GM19099 (cell line): ENCODE measurements at regions not wholly inside any gene's neighbourhood (a gene's known extent, or its start where the extent isn't known, plus 50 kb on each side); places are given as distances from the start of the nearest gene placed in this dataset.

Source experiments
- POLR2A ChIP-seq: IDR thresholded peaks from 3 replicates; pipeline ENCODE4 v1.6.1; 2011; ENCODE audit warnings: low read depth; ENCODE audit not compliant: insufficient read length; ENCODE audit errors: extremely low read depth

DNA sequence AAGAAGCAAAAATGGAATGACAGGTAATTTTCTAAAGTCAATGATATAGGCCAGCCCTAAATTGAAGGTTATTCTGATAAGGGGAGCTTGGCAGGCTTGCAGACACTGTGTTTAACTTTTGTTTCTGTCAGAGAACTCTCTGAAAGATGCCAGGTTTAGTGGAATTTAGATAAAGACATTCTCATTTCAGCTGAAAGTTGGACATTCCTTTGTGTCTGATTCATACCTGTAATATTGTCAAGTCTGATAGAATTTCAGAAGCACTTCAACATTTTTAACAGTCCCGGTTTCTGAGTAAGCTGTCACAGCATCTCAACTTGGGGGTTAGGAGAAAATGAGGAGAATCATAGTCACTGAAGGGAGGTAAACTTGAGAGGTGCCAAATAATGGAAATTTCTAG is 84.0 kb downstream of the DIPK2A start:
- TF ChIP-seq POLR2A = no peak

DNA sequence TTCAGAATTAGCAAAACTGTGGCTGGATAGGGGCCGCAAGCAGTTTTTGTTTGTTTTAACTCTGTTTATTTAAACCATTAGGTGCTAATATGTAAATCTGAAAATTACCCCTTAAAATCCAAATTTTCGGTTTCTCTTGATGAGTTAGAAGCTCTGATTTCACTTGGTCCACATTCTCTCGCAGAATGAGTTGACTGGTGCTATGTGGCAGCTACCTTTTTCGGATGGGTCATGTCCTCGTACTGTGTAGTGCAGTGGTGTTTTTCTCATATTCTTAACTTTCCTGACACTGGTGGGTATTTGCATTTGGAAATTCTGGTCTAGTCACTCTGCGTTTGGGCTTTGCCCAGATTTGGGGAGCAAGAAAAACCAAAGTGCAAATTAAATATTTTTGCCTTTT is 87.1 kb downstream of the DIPK2A start:
- no peak for TF ChIP-seq POLR2A

DNA sequence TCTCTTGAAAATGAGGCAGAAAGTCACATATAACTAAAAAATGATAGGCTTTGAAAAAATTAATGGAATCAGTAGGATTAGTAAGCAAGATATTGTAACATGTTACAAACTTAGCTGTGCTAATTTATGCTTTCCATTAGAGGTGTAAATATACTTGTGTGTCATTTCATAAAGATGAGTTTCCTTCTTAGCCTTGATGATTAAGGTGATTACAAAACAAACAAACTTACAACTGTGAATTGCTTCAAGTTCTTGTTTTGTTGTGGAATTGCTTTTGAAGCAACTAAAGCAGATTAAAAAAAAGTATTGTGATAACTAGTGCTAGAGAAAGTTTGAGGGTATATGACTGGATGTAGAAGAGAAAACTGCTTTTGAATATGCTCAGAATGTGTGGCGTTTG is 87.9 kb downstream of the DIPK2A start:
- no peak for TF ChIP-seq POLR2A

DNA sequence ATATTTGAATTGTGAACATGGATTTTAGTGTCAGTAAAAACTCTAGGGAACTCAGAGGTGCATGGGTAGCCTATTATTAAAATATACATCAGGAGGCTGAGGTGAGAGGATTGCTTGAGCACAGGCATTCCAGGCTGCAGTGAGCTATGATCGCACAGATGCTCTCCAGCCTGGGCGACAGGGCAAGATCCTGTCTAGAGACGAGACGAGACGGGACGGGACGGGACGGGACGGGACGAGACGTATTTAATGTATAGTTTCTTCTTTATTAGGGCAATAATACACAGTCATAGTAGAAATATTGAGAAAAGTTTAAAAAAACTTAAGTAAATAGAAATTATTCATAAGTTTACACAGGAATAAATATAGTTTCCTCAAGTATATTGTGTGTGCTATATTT is 89.3 kb downstream of the DIPK2A start:
- TF ChIP-seq POLR2A = no peak

DNA sequence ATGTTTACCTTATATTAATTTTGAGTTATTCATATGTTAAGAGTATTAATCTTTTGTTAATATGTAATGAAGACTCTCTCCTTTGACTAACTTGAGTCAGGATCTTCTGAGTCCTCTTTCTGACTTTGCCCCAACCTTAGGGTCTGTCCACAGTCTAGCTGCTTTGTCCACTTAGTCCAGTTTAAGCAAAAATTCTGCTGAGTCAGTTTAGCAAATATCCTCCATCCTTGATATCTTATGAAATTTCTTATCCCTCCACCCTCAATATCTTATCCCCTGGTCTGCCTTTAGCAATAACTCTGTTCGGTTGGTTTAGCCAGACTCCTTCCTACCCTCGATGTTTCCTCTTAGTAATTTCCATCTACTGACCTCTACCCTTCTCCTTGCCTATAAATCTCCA is 91.7 kb downstream of the DIPK2A start:
- TF ChIP-seq POLR2A = no peak

DNA sequence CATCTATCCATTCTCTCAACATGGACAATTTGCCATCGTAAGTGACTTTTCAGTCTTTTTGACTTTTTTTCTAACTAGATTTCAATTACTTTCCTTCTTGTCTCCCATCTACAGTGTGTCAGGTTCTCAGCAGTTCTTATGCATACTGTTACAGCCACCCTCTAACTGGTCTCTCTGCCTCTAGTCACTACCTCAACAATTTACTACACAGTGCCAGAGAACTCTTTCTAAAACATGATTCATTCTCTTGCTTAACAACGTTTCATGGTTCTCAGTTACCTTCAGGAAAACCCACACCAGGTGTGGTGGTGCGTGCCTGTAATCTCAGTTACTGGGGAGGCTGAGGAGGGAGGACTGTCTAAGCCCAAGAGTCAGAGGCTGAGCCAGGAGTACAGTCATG is 95.4 kb downstream of the DIPK2A start:
- TF ChIP-seq POLR2A = no peak

DNA sequence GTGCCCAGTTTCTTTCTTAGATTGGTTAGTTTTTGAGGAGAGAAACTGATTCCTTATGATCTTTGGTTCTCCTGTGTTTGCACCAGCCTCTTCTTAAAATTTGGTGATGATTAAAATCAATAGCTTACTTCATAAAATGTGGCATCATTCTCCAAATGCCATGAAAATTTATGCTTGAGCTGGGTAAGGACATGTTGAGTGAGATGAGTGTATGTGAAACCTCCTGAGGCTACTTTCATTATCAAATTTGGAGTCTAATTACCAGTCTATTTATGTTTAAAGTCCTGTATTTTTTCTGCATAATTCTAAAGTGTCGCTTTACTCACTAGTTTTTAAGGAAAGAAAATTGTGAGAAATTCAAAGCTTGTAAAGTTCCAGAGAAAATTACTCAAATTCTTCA is 102.1 kb downstream of the DIPK2A start:
- no peak for TF ChIP-seq POLR2A

DNA sequence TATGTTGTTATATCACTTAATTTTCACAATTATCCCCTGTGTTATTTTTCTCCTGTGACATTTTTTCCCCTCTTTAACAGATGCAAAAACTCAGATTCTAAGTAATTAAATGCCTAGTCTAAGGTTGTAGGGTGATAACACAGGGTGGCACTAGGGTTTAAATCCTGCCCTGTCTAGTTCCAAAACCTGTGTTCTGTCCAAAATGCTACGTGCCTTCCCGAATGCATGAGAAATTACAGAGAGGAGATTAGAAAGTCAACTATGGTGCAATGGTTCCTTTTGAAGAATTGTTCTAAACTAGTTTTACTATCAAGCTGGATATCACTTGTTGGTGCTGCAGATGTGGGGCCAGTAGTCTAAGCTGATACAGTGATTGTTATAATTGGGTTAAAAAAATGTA is 108.0 kb downstream of the DIPK2A start:
- no peak for TF ChIP-seq POLR2A

DNA sequence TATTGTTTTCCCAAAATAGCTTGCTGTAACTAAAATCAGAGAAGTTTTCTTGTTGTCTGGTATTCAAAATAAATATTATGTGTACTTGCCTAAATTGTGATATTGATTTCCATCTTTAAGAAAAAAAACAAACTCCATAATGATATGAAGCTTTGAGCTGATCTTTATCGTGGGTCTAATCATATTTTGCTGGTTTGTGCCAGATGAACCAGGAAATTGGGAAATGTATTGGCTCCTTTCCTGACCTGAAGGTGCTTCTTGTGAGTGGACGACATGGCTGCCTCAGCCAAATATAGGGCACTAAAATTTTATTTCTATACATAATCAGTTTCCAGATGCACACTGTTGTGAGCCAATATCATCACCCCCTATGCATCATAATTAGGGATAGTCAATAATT is 113.3 kb downstream of the DIPK2A start:
- no peak for TF ChIP-seq POLR2A

DNA sequence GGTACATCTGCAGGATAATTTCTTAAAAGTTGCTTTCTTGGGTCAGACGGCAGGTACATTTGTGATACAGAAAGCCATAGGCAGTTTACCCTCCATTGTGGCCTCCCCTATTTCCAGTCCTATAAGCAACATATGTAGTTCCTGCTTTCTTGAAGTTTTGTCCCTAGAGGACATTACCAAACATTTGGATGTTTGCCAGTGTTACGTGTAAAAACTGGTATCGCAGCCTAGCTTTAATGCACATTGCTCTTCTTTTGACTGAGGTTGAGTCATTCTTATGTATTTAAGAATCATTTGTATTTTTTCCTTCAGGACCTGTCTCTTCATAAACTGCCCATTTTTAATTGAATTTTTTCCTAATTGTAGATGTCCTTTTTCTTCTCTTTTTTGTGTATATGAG is 114.3 kb downstream of the DIPK2A start:
- TF ChIP-seq POLR2A = no peak

DNA sequence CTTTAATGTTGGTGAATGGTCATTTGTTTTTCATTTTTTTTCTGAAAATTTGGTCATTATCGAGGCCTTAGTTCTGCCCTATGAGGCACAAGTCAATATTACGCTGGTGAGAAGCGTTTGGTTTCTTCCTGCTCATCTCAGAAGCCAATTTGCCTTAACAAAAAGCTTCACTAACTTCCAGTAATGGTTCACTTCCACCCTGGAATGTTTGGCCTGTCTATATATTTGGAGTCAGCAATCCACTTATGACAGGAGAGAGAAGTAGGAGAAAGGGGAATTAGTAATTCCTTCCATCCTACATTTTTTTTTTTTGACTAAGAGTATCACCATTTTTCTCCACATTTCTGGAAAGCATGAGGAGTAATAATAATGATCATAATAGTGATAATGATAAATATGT is 124.4 kb downstream of the DIPK2A start:
- TF ChIP-seq POLR2A = no peak

DNA sequence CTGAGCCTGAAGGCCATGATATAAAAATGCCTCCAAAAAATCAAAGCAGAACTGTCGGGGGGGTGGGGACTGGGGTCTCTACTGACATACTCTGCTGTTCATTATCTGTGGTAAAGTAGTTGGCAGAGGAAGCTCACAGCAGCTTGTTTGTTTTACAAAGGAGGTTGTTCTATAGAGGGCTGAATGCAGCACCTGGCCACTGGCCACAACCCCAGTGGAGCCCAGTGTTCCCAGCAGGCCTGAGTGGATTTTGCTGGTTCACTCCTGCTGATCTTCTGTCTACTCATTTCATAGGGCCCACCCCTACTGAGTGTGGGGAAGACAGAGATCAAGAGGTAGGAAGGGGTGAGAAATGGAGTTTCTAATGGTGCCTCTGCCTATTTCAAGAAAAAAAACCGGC is 125.5 kb downstream of the DIPK2A start:
- no peak for TF ChIP-seq POLR2A

DNA sequence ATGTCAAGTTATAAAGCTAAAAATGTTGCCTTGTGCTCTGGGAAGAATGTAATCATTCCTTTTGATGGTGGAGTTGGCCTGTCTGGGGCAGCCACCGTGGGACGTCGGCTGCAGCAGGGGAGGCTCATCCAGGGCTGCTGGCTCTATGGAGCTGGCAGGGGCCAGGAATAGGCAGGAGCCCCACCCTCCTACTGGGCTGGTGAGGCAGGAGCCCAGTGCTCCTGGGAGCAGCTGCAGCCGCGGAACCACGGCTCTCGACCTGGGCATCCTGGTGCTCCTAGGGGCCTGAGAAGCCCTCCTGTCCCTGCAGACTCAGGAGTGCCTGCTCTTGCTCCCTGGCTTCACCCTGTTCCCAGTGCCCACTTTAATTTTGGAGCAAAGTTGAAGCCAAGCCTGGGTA is 127.1 kb downstream of the DIPK2A start:
- TF ChIP-seq POLR2A = no peak

DNA sequence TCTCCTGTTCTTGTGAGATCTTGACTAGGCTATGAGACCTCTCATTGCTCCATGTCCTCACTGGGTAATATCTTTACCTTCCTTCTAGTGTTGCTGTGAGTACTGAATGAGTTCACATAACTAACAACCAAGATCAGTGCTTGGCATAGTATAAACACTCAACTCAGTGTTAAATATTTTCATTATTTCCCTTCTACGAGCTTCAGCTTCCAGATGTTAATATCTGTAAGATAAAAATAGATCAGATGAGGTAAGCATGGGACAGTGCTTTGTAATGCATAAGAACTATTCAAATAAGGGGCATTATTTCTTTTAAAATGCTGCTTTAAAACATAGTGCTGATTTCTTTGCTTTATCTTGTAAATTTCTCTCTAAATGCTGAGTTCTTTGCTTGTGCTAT is 130.8 kb downstream of the DIPK2A start:
- no peak for TF ChIP-seq POLR2A

DNA sequence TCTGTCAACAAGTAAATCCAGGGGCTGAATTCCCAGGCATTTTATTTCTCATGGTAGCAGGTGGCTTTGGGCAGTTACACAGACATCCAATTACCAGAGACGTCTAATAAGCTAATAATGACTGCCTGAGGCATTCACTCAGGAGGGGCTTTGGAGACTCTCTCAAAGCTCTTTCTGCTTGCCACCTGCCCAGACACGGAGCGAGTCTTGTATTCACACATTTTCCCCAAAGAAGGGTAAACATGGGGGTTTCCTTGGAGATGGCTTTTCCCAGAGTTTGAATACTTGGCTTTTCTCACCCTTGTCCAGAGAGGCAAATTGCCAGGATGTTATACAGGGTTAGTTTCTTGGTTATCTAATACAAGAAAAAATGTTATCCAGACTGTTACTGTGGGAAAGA is 132.6 kb downstream of the DIPK2A start:
- TF ChIP-seq POLR2A = no peak

DNA sequence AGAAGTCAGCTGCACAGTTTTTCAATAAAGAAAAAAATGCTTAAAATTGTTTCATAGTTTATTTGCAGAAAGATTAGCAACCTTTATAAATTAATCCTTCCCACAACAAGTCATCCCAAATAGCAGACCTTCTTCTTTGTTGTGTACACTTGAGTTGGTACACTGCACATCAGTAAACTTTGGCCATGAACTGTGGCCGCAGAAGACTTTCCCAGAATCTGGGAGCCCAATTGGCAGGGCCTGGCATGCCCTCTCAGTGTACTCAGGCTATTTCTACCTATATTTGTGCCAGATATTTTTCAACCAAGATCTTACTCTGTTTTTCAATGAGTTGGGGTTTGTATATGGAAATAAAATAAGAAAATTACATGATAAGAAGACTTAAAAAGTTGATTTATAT is 133.1 kb downstream of the DIPK2A start:
- TF ChIP-seq POLR2A = no peak

DNA sequence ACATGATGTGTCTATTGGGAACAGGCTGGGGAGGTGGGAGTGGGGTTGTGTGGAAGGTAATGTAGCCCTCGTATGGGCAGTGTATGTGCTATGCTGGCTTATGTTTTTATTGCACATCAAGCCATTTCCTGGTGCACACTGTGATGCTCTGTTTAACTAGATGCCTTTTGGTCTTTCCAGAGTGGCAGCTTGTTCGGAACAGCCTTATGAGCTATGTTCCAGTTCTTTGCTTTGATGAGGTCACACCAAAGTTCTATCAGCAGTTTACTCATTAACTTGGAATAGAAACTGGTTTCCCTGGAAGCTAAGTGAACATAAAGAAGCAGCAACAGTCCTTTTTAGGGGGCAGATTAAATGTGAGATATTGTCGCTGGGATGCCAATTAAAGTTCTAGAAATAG is 133.9 kb downstream of the DIPK2A start:
- no peak for TF ChIP-seq POLR2A

DNA sequence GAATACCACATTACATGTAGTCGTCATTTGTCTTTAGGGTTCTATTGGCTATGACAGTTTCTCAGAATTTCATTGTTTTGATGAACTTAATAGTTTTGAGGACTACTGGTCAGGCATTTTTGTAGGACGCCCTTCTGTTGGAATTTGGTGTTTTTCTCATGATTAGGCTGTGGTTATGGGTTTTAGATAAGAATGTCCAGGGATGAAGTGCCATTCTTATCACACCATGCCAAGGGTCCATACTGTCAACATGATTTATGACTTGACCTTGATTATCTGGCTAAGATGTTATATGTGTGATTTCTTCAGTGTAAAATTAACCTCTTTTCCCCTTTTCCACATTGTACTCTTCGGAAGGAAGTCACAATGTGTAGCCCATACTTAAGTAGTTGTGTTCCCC is 135.3 kb downstream of the DIPK2A start:
- TF ChIP-seq POLR2A = no peak

DNA sequence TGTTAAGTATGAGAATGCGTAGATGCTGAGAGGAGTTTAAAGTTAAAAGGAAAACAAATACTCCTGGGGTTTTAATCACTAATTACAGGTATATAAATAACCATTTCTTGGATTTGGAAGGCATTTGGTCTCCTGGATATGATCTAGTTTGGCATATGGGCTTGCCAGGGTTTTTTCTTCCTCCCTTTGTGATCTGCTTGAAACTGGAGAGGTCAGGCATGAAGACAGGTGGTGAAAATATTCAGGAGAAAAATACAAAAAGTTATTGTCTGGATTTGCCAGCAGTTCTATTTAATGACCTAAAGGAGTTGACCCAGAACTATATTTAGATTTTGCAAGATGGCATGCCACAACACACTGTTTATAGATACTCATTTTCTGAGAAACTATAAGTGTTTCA is 136.3 kb downstream of the DIPK2A start:
- no peak for TF ChIP-seq POLR2A

DNA sequence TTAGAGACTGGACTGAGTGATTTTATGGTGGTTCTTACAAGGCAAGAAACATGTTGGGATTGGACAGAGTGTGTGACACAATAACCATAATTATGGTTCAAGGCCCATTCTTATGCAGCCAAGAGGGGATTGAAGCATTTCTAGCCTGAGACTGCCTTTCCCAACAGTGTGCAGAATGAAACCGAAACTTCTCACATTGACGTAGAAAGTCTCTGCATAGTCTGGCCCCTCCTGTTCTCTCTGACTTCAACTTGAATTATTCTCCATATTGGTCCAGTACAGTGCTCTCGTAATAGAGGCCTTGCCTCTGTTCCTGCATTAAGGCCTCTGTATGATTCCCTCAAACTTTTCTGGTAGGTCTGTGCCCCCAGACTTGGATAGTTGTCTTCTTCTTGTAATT is 138.3 kb downstream of the DIPK2A start:
- no peak for TF ChIP-seq POLR2A
